AG04449 (cell line): ENCODE measurements at regions not wholly inside any gene's neighbourhood (a gene's known extent, or its start where the extent isn't known, plus 50 kb on each side); places are given as distances from the start of the nearest gene placed in this dataset.
"Not testable (repeated sequence)": the region's sequence is repeated elsewhere in the genome, so short reads cannot be mapped to it uniquely, and the experiment has no call there.

ENCODE experiments used
- CTCF ChIA-PET: fragments of 350-600 bp; formaldehyde crosslinking; extraction: SDS; loops from one replicate; lab custom pipeline; 2021; ENCODE audit warnings: antibody characterized with exemption; lab: Yijun Ruan, JAX
- POLR2A ChIA-PET: fragments of 400-600, 350-600 bp; formaldehyde crosslinking; extraction: SDS; loops from one replicate; lab custom pipeline; 2020; ENCODE audit warnings: antibody characterized with exemption, inconsistent platforms; lab: Yijun Ruan, JAX
- DNase-seq: peaks from one replicate; pipeline ENCODE4 v3.0.0-alpha.2; 2010; ENCODE audit warnings: low read depth, low spot score
- H3K4me3 ChIP-seq: 2 replicates; pipeline ENCODE4 v1.5.1; 2011; ENCODE audit warnings: low read depth, mild to moderate bottlenecking, control low read depth, low read length
- CTCF ChIP-seq: IDR thresholded peaks from one replicate; pipeline ENCODE4 v1.5.1; 2011; ENCODE audit warnings: mild to moderate bottlenecking, moderate library complexity, low read length, control low read depth, inconsistent platforms; ENCODE audit not compliant: insufficient read depth; ENCODE audit errors: missing control alignments

GRCh38 chr1:48068206-48068605, 71.0 kb upstream of the TRABD2B start:
- no peak for DNase-seq
- no peak overlapping the region for H3K4me3 ChIP-seq
- TF ChIP-seq CTCF, result no peak
- ChIA-PET CTCF (no interaction called here), POLR2A (no interaction called here)

GRCh38 chr1:48066936-48067335, 69.8 kb upstream of the TRABD2B start:
- ChIA-PET CTCF (interaction anchor here (0.7 to 1.0 kb wide), 2 partner anchors 69 to 136 kb away, joined by 3 read pairs; no protein-coding TSS in a partner anchor), POLR2A (no interaction called here)
- no peak for TF ChIP-seq CTCF
- no peak for DNase-seq
- no peak overlapping the region for H3K4me3 ChIP-seq

- DNase-seq, POLR2A ChIA-PET, H3K4me3 ChIP-seq, CTCF ChIA-PET: not testable (repeated sequence)
Observed at GRCh38 chr1:48064693-48065092, 67.5 kb upstream of the TRABD2B start.

DNA sequence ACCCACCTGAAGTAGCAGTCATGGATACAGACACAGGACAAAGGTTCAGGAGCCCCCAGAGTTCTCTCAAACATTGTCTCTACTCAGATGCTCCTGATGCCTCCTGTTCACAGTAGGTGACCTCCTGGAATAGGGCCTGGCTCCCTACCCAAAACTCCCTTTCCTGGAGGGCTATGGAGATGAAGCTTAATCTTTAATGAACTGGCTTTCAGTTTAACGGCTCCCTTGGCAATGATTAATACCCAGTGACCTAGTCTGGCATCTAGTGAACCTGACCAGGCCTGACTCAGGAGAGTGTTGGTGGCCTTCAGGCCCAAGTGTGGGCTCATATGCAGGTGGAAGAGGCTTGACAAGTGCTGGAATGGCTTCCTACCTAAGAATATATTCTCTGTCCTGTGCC, 65.2 kb upstream of the TRABD2B start:
- DNase-seq, result no peak
- ChIA-PET POLR2A (no interaction called here), CTCF (interaction anchor here (1.4 to 4.3 kb wide), 4 partner anchors 11 to 324 kb away, joined by 3 to 21 read pairs (median 6); partner anchors contain the start of gene TRABD2B)
- no peak for TF ChIP-seq CTCF
- no peak overlapping the region for H3K4me3 ChIP-seq

DNA sequence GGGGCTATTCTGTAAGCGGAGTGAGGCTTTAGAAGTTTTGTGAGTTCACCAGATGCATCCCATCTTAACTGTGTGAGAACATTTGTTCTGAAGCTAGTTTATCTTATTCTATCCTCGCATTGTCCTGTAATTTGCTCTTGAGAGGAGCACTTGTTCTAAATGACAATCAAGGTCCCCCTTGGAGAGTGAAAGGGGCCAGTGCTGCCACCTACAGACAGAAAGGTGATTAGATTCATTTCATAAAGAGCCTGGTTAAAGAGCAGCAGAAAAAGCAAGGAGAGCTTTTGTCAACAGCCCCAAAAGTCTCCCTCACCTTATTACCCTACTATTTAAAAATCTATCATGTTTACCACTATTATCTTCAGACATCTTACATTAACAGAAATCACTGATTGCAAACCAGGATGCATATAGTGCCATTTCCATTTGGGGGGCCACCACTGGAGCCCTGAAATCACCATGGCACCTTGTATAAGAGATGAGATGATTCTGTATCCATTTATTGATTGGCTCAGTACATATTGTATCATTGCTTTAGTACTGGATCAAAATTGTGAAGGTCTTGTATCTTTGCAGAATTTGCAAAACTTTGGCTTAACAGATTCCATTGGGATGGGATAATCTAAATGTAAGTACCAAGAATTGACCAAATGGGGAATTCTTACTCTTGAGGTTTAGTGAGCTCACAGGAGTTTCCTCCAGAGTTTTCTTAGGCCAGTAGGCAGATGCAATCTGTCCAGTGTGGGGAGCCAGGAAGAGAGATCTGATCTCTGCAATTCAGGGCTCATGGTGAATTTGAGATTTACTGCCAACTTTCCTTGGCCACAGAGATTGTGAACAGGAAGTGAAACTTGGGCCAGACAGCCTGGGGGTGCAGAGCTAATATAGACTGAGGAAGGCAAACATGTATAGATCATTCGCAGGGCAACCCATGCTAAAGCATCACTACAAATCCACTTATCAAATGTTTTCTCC, 64.3 kb upstream of the TRABD2B start:
- H3K4me3 ChIP-seq, result no peak overlapping the region
- peak; percentile 33 for TF ChIP-seq CTCF
- no peak for DNase-seq
- POLR2A ChIA-PET, result no interaction called here
- CTCF ChIA-PET, result interaction anchor here (1.0 to 4.3 kb wide), 10 partner anchors 8 to 324 kb away, joined by 3 to 21 read pairs (median 4); partner anchors contain the start of gene TRABD2B

GRCh38 chr1:48059289-48059688, 62.1 kb upstream of the TRABD2B start:
- ChIA-PET CTCF (interaction anchor here (2.1 to 4.3 kb wide), 2 partner anchors 60 to 322 kb away, joined by 5 to 21 read pairs; partner anchors contain the start of gene TRABD2B), POLR2A (no interaction called here)
- no peak overlapping the region for H3K4me3 ChIP-seq
- DNase-seq, result no peak
- TF ChIP-seq CTCF, result no peak
